Neural progenitor cell (in vitro differentiated cells): ENCODE measurements at regions not wholly inside any gene's neighbourhood (a gene's known extent, or its start where the extent isn't known, plus 50 kb on each side); places are given as distances from the start of the nearest gene placed in this dataset.

Source experiments
- EZH2phosphoT487 ChIP-seq: fragments of 200-600 bp; sonication (generic); IDR thresholded peaks from 2 replicates; pipeline ENCODE4 v1.6.1; 2017; ENCODE audit warnings: antibody characterized with exemption
- TF ChIP-seq, protein P1 (sequence below): fragments of 200-600 bp; sonication (generic); IDR thresholded peaks from 2 replicates; pipeline ENCODE4 v1.5.1; 2017; ENCODE audit warnings: antibody characterized with exemption, mild to moderate bottlenecking

DNA sequence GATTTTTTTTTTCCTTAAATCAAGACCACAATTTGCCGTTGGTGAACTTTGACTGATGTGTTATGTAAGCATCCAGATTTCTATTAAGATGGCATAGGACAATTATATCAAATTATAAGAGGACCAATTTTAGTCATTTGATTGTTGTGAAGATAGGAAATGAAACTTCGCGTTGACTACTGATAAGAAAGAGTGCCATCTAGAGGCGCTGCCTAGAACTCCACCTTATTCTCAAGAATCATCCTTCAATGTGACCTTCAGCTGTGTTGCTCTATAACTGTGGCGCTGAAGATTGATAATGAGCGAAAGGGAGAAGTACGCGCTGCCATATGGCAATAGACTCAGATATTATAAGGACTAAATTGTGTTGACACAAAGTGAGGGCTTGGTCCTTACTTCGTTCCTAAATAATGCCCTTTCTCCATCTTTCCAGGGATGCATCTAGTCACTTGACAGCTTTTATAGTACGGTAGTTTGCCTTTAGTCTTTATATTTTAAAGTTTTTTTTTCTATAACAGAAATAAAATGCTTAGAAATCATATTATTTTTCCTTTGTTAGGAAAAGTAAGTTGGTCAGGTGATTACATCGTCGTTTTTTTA is 350.8 kb upstream of the STXBP6 start:
- TF ChIP-seq, protein P1, sequence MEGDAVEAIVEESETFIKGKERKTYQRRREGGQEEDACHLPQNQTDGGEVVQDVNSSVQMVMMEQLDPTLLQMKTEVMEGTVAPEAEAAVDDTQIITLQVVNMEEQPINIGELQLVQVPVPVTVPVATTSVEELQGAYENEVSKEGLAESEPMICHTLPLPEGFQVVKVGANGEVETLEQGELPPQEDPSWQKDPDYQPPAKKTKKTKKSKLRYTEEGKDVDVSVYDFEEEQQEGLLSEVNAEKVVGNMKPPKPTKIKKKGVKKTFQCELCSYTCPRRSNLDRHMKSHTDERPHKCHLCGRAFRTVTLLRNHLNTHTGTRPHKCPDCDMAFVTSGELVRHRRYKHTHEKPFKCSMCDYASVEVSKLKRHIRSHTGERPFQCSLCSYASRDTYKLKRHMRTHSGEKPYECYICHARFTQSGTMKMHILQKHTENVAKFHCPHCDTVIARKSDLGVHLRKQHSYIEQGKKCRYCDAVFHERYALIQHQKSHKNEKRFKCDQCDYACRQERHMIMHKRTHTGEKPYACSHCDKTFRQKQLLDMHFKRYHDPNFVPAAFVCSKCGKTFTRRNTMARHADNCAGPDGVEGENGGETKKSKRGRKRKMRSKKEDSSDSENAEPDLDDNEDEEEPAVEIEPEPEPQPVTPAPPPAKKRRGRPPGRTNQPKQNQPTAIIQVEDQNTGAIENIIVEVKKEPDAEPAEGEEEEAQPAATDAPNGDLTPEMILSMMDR, result peak; percentile 81
- no peak for TF ChIP-seq EZH2phosphoT487
